Hepatocyte (in vitro differentiated cells): ENCODE measurements at regions not wholly inside any gene's neighbourhood (a gene's known extent, or its start where the extent isn't known, plus 50 kb on each side); places are given as distances from the start of the nearest gene placed in this dataset.
"Not testable (repeated sequence)": the region's sequence is repeated elsewhere in the genome, so short reads cannot be mapped to it uniquely, and the experiment has no call there.

Experiments
- DNase-seq: peaks from one replicate; pipeline ENCODE4 v3.0.0-alpha.2; 2016; ENCODE audit warnings: low spot score
- H2AFZ ChIP-seq: fragments of 200-600 bp; sonication (generic); 2 replicates; pipeline ENCODE4 v1.6.0; 2016; ENCODE audit warnings: antibody characterized with exemption, mild to moderate bottlenecking
- H3K27ac ChIP-seq: fragments of 200-600 bp; sonication (generic); 2 replicates; pipeline ENCODE4 v1.5.1; 2016; ENCODE audit warnings: mild to moderate bottlenecking
- H3K27me3 ChIP-seq: fragments of 200-600 bp; sonication (generic); 2 replicates; pipeline ENCODE4 v1.6.1; 2016
- H3K36me3 ChIP-seq: fragments of 200-600 bp; sonication (generic); replicated peaks from 2 replicates; pipeline ENCODE4 v1.5.1; 2016; ENCODE audit warnings: low read depth; ENCODE audit not compliant: insufficient read depth
- H3K4me1 ChIP-seq: fragments of 200-600 bp; sonication (generic); 2 replicates; pipeline ENCODE4 v1.5.1; 2016; ENCODE audit warnings: mild to moderate bottlenecking, moderate library complexity; ENCODE audit not compliant: insufficient read depth
- H3K4me2 ChIP-seq: fragments of 200-600 bp; sonication (generic); 2 replicates; pipeline ENCODE4 v1.6.0; 2016
- H3K4me3 ChIP-seq: fragments of 200-600 bp; sonication (generic); 2 replicates; pipeline ENCODE4 v1.5.1; 2016; ENCODE audit warnings: mild to moderate bottlenecking
- H3K79me2 ChIP-seq: fragments of 200-600 bp; sonication (generic); 2 replicates; pipeline ENCODE4 v1.6.0; 2017; ENCODE audit warnings: mild to moderate bottlenecking
- H3K9me2 ChIP-seq: fragments of 200-600 bp; sonication (generic); replicated peaks from 2 replicates; pipeline ENCODE4 v1.6.0; 2017; ENCODE audit warnings: mild to moderate bottlenecking; ENCODE audit not compliant: insufficient read depth
- H3K9me3 ChIP-seq: fragments of 200-600 bp; sonication (generic); 2 replicates; pipeline ENCODE4 v1.5.1; 2016; ENCODE audit warnings: low read depth, mild to moderate bottlenecking
- H4K20me1 ChIP-seq: fragments of 200-600 bp; sonication (generic); 2 replicates; pipeline ENCODE4 v1.6.0; 2016; ENCODE audit warnings: mild to moderate bottlenecking; ENCODE audit not compliant: insufficient read depth, poor library complexity, severe bottlenecking
- EZH2 ChIP-seq: fragments of 200-600 bp; sonication (generic); IDR thresholded peaks from 2 replicates; pipeline ENCODE4 v1.6.1; 2016; ENCODE audit warnings: antibody characterized with exemption, mild to moderate bottlenecking, borderline replicate concordance
- EZH2phosphoT487 ChIP-seq: fragments of 200-600 bp; sonication (generic); IDR thresholded peaks from one replicate; pipeline ENCODE4 v1.6.1; 2018; ENCODE audit warnings: antibody characterized with exemption, mild to moderate bottlenecking, low read depth, moderate library complexity; ENCODE audit not compliant: unreplicated experiment, severe bottlenecking
- WGBS: methylation state at CpG from one replicate; pipeline ENCODE4 v1.1.6; 2016; ENCODE audit warnings: low lambda C conversion rate; ENCODE audit errors: missing lambda C conversion rate; 5-methylcytosine and 5-hydroxymethylcytosine counted together
- TF ChIP-seq, protein P1 (sequence below): fragments of 200-600 bp; sonication (generic); IDR thresholded peaks from 2 replicates; pipeline ENCODE4 v1.5.1; 2016; ENCODE audit warnings: antibody characterized with exemption, mild to moderate bottlenecking; ENCODE audit not compliant: poor library complexity

GRCh38 chr2:187900021-187900420, 345.8 kb upstream of the TFPI start:
- Histone ChIP-seq H4K20me1 (no peaks in the 10 kb centered on the region), H3K9me2 (no peaks in the 10 kb centered on the region), H3K27me3 (no peaks in the 10 kb centered on the region), H3K4me2 (no peak overlapping the region), H3K36me3 (no peaks in the 10 kb centered on the region), H3K4me3 (no peak overlapping the region), H2AFZ (no peak overlapping the region), H3K4me1 (no peaks in the 10 kb centered on the region), H3K27ac (no peak overlapping the region), H3K9me3 (no peaks in the 10 kb centered on the region), H3K79me2 (no peaks in the 10 kb centered on the region)
- no peak for DNase-seq
- TF ChIP-seq EZH2phosphoT487 (no peak), EZH2 (no peak)
- TF ChIP-seq, protein P1, sequence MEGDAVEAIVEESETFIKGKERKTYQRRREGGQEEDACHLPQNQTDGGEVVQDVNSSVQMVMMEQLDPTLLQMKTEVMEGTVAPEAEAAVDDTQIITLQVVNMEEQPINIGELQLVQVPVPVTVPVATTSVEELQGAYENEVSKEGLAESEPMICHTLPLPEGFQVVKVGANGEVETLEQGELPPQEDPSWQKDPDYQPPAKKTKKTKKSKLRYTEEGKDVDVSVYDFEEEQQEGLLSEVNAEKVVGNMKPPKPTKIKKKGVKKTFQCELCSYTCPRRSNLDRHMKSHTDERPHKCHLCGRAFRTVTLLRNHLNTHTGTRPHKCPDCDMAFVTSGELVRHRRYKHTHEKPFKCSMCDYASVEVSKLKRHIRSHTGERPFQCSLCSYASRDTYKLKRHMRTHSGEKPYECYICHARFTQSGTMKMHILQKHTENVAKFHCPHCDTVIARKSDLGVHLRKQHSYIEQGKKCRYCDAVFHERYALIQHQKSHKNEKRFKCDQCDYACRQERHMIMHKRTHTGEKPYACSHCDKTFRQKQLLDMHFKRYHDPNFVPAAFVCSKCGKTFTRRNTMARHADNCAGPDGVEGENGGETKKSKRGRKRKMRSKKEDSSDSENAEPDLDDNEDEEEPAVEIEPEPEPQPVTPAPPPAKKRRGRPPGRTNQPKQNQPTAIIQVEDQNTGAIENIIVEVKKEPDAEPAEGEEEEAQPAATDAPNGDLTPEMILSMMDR = no peak

GRCh38 chr2:187906021-187906420, 351.8 kb upstream of the TFPI start:
- Histone ChIP-seq H3K27ac (no peak overlapping the region), H3K36me3 (no peaks in the 10 kb centered on the region), H3K27me3 (no peaks in the 10 kb centered on the region), H3K9me3 (no peaks in the 10 kb centered on the region), H3K4me2 (no peak overlapping the region), H2AFZ (no peak overlapping the region), H3K79me2 (no peaks in the 10 kb centered on the region), H3K4me1 (no peaks in the 10 kb centered on the region), H4K20me1 (no peaks in the 10 kb centered on the region), H3K4me3 (no peak overlapping the region), H3K9me2 (no peaks in the 10 kb centered on the region)
- DNase-seq = no peak
- TF ChIP-seq EZH2 (no peak), EZH2phosphoT487 (no peak)
- TF ChIP-seq, protein P1 = no peak
- 86% methylated on average over 3 of the region's 3 CpGs for WGBS

- not testable (repeated sequence) for H3K27me3 ChIP-seq, H3K4me1 ChIP-seq, H3K79me2 ChIP-seq, H3K27ac ChIP-seq, H4K20me1 ChIP-seq, H3K4me3 ChIP-seq, H2AFZ ChIP-seq, H3K4me2 ChIP-seq, H3K36me3 ChIP-seq, H3K9me2 ChIP-seq, H3K9me3 ChIP-seq, DNase-seq
- WGBS = 79% methylated on average over 1 of the region's 1 CpG
These were observed 356.7 kb upstream of the TFPI start for GRCh38 chr2:187910922-187911321.

GRCh38 chr2:187912950-187913349, 358.7 kb upstream of the TFPI start:
- no peaks in the 10 kb centered on the region for H3K36me3 ChIP-seq
- H3K79me2 ChIP-seq = no peaks in the 10 kb centered on the region
- TF ChIP-seq EZH2 (no peak), EZH2phosphoT487 (no peak)
- TF ChIP-seq, protein P1 = no peak
- H3K27me3 ChIP-seq = no peaks in the 10 kb centered on the region
- no peak overlapping the region for H2AFZ ChIP-seq
- no peak for DNase-seq
- H4K20me1 ChIP-seq = no peaks in the 10 kb centered on the region
- H3K9me2 ChIP-seq = no peaks in the 10 kb centered on the region
- no peak overlapping the region for H3K4me3 ChIP-seq
- H3K4me1 ChIP-seq = no peaks in the 10 kb centered on the region
- H3K9me3 ChIP-seq = no peaks in the 10 kb centered on the region
- no peak overlapping the region for H3K4me2 ChIP-seq
- H3K27ac ChIP-seq = no peak overlapping the region
